Right cardiac atrium (tissue), 5 donors: ENCODE measurements at regions not wholly inside any gene's neighbourhood (a gene's known extent, or its start where the extent isn't known, plus 50 kb on each side); places are given as distances from the start of the nearest gene placed in this dataset.
"Not testable (repeated sequence)": the region's sequence is repeated elsewhere in the genome, so short reads cannot be mapped to it uniquely, and the experiment has no call there.

ENCODE experiments used
- ATAC-seq, 2 donors: fragments of 200-7000 bp; cut with Tn5 transposase; one replicate each; pipeline versions ENCODE4 v1.8.0 to v1.9.1; 2020; ENCODE audit warnings: moderate library complexity in 2 of 2, mild to moderate bottlenecking in 1 of 2
- DNase-seq, 3 donors: peaks; one replicate each; pipeline ENCODE4 v3.0.0-alpha.2; 2020
- H3K27ac ChIP-seq: one replicate; pipeline ENCODE4 v1.5.1; 2013; ENCODE audit warnings: mild to moderate bottlenecking, low read length, control low read depth, moderate library complexity
- H3K27me3 ChIP-seq: one replicate; pipeline ENCODE4 v1.6.1; 2013; ENCODE audit not compliant: control insufficient read depth, insufficient read depth
- H3K4me1 ChIP-seq: one replicate; pipeline ENCODE4 v1.6.1; 2013; ENCODE audit warnings: low read length; ENCODE audit not compliant: control insufficient read depth, insufficient read depth
- H3K4me3 ChIP-seq: one replicate; pipeline ENCODE4 v1.5.1; 2013; ENCODE audit warnings: low read length, control low read depth
- H3K9me3 ChIP-seq: one replicate; pipeline ENCODE4 v1.6.1; 2013; ENCODE audit warnings: low read length; ENCODE audit not compliant: control insufficient read depth
- WGBS: extraction: QIAGEN DNeasy Blood & Tissue Kit; methylation state at CpG from one replicate; pipeline ENCODE4 v1.1.7; 2013; 5-methylcytosine and 5-hydroxymethylcytosine counted together
- intact Hi-C, 4 donors: fragments of 100-400 bp; cut with DNase I; formaldehyde crosslinking; loops; one replicate each; pipeline versions ENCODE4 v1.11.0 to v1.14.0; 2022 to 2023
- donor health status: healthy with polysubstance abuse.
- donor health status: DM: no; HTN: yes; CAD: no.
- donor health status: DM: no; HTN: no; CAD: no.
- donor health status: DM: no; HTN: yes; CAD: no; lungs with severe emphysema.
- donor health status: DM: yes; HTN: yes; CAD: no.

- no peaks in the 10 kb centered on the region for H3K27me3 ChIP-seq
- no peaks in the 10 kb centered on the region for H3K9me3 ChIP-seq
- ATAC-seq (no peak), DNase-seq (no peak)
- 76% methylated on average over 11 of the region's 11 CpGs for WGBS
- no peak overlapping the region for H3K4me3 ChIP-seq
- H3K27ac ChIP-seq: no peak overlapping the region
- intact Hi-C loops: no loop called here
- H3K4me1 ChIP-seq: peaks cover 4% of the 10 kb centered on the region
Measured at GRCh38 chr1:212513586-212513985, 80.9 kb downstream of the NENF start.

DNA sequence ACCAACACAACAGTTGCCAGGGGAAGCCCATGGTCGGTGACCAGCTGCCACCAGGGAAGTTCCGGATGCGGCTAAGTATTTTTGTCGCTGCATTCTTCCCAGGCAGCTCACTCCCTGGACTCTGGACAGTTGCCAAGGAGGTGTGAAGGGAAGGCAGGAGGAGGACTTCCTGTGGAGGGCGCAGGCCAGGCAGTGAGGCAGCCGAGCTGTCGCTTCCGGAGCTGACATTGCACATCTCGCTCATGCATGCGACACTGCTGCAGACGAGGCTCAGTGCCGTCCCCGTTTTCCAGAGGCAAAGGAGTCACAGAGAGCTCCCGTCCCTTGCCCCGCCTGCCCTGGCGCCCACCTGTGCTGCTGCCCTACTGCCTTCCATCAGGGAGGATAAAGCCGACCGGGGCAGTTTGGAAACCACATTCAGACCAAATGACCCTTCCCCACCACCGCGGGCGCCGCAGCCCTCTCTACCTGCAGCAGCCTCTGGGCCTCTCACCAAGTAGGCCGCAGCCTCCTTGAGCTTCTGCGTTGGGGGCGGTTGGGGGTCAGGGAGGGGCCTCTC lies 81.4 kb downstream of the NENF start:
- peaks cover 4% of the 10 kb centered on the region for H3K4me1 ChIP-seq
- H3K4me3 ChIP-seq: peak overlapping the region; percentile 13
- no peak overlapping the region for H3K27ac ChIP-seq
- H3K27me3 ChIP-seq: no peaks in the 10 kb centered on the region
- 11% methylated on average over 25 of the region's 25 CpGs for WGBS
- intact Hi-C loops: no loop called here
- ATAC-seq (peak; percentile 33 to 40), DNase-seq (peak; percentile 48 to 69 (median 62))
- no peaks in the 10 kb centered on the region for H3K9me3 ChIP-seq

- intact Hi-C loops: no loop called here
- H3K4me3 ChIP-seq: peak overlapping the region; percentile 13
- DNase-seq: peak in 2 of 3 donors; percentile 45 to 47
- peak; percentile 30 to 46 for ATAC-seq
- H3K27ac ChIP-seq: no peak overlapping the region
- 13% methylated on average over 36 of the region's 36 CpGs for WGBS
- no peaks in the 10 kb centered on the region for H3K27me3 ChIP-seq
- H3K9me3 ChIP-seq: no peaks in the 10 kb centered on the region
- H3K4me1 ChIP-seq: peaks cover 4% of the 10 kb centered on the region
Measured at GRCh38 chr1:212514782-212515181, 82.1 kb downstream of the NENF start.

DNA sequence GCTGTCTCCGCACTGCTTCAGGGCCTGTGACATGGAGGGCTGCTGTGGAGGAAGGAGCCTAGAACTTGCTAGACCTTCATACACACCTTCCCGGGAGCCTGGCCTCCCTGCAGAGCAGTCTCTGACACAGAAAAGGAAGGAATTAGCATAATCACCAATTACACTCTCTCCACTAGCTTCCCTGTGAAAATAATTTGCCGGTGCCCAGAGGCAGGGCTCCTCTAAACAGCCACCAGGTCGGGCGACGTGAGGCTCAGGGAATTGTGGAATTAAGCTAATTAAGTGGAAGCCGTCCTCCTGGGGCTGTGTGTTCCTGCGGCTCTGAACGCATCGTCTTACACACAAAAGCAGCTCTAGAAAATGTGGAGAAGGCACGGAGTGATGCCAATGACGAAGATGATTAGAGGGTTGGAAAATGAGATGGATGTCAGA lies 82.6 kb downstream of the NENF start:
- H3K4me3 ChIP-seq: no peak overlapping the region
- intact Hi-C loops: no loop called here
- no peak for DNase-seq
- H3K4me1 ChIP-seq: peaks cover 4% of the 10 kb centered on the region
- H3K27ac ChIP-seq: no peak overlapping the region
- whole genome bisulfite sequencing: 73% methylated on average over 12 of the region's 12 CpGs
- no peaks in the 10 kb centered on the region for H3K27me3 ChIP-seq
- no peaks in the 10 kb centered on the region for H3K9me3 ChIP-seq
- no peak for ATAC-seq

GRCh38 chr1:212516012-212516411 lies 83.3 kb downstream of the NENF start:
- H3K4me3 ChIP-seq, H3K27me3 ChIP-seq, ATAC-seq, H3K27ac ChIP-seq, H3K4me1 ChIP-seq, intact Hi-C loops, H3K9me3 ChIP-seq, DNase-seq: not testable (repeated sequence)
- 95% methylated on average over 4 of the region's 4 CpGs for WGBS

GRCh38 chr1:212518188-212519054 lies 85.7 kb downstream of the NENF start:
- no peaks in the 10 kb centered on the region for H3K9me3 ChIP-seq
- no peaks in the 10 kb centered on the region for H3K27me3 ChIP-seq
- WGBS: 35% methylated on average over 14 of the region's 14 CpGs
- peak overlapping the region; percentile 37 for H3K27ac ChIP-seq
- intact Hi-C loops: no loop called here
- ATAC-seq (peak; percentile 90), DNase-seq (peak; percentile 83 to 86 (median 86))
- H3K4me3 ChIP-seq: no peak overlapping the region
- peaks cover 4% of the 10 kb centered on the region for H3K4me1 ChIP-seq

DNA sequence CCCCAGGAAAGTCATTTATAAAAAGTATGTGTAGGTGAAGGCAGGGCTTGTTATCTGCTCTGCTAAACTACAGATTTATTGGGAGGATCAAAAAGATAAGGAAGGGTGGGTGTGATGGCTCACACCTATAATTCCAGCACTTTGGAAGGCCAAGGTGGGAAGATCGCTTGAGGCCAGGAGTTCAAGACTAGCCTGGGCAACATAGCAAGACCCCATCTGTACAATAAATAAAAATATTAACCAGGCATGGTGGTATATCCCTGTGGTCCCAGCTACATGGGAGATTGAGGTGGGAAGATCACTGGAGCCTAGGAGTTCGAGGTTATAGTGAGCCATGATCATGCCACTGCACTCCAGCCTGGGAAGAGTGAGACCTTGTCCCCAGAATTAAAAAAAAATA lies 86.4 kb downstream of the NENF start:
- WGBS: 97% methylated on average over 2 of the region's 2 CpGs
- H3K4me1 ChIP-seq: peaks cover under 1% of the 10 kb centered on the region
- peak overlapping the region; percentile 37 for H3K27ac ChIP-seq
- H3K27me3 ChIP-seq: no peaks in the 10 kb centered on the region
- H3K9me3 ChIP-seq: no peaks in the 10 kb centered on the region
- DNase-seq (no peak), ATAC-seq (no peak)
- H3K4me3 ChIP-seq: no peak overlapping the region
- intact Hi-C loops: no loop called here

GRCh38 chr1:212520299-212520698 lies 87.6 kb downstream of the NENF start:
- H3K9me3 ChIP-seq: no peaks in the 10 kb centered on the region
- no peak overlapping the region for H3K4me3 ChIP-seq
- no peaks in the 10 kb centered on the region for H3K27me3 ChIP-seq
- DNase-seq (no peak), ATAC-seq (no peak)
- intact Hi-C loops: no loop called here
- no peak overlapping the region for H3K27ac ChIP-seq
- no peaks in the 10 kb centered on the region for H3K4me1 ChIP-seq

DNA sequence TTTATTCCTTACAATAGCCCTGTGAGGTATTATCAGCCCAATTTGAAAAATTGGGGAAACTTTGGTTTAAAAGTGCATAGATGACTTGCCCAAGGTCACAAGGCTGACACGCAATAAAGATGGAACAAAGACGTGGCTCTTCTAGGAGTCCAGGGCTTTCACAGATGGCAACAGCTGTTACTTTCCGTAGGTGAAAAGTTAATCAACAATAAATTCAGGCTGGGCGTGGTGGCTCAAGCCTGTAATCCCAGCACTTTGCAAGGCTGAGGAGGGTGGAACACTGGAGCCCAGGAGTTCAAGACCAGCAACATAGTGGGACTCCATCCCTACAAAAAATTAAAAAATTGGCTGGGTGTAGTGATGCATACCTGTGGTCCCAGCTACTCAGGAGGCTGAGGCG lies 87.8 kb upstream of the ATF3 start:
- Histone ChIP-seq H3K27me3 (no peaks in the 10 kb centered on the region), H3K27ac (no peak overlapping the region), H3K4me3 (no peak overlapping the region), H3K9me3 (no peaks in the 10 kb centered on the region), H3K4me1 (no peaks in the 10 kb centered on the region)
- intact Hi-C loops: no loop called here
- DNase-seq (no peak), ATAC-seq (no peak)
- 84% methylated on average over 5 of the region's 5 CpGs for WGBS

GRCh38 chr1:212525479-212526110 lies 83.0 kb upstream of the ATF3 start:
- no peak overlapping the region for H3K4me3 ChIP-seq
- ATAC-seq (peak; percentile 86 to 87), DNase-seq (no peak)
- no peaks in the 10 kb centered on the region for H3K4me1 ChIP-seq
- 65% methylated on average over 7 of the region's 7 CpGs for WGBS
- intact Hi-C loops: no loop called here
- no peaks in the 10 kb centered on the region for H3K27me3 ChIP-seq
- H3K27ac ChIP-seq: peak overlapping the region; percentile 79
- H3K9me3 ChIP-seq: no peaks in the 10 kb centered on the region

DNA sequence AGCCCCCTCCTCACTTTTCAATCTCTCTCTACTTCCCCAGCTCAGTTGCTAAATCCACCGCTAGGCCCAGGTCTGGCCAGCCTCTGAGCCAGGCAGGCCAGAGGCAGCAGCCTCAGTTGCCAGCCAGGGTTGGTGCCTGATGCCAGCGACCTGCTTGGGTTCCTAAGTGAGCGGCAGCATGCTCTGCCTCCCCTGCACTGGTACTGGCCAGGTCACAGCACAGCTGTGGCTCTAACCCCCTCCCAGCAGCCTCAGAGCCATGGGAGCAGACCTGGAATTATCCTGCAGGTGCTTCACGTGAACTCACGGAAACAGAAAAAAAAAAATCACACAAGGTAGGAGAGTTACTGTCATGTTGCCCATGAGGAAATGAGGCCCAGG lies 82.5 kb upstream of the ATF3 start:
- no peak overlapping the region for H3K4me3 ChIP-seq
- WGBS: 90% methylated on average over 5 of the region's 5 CpGs
- intact Hi-C loops: no loop called here
- no peaks in the 10 kb centered on the region for H3K4me1 ChIP-seq
- no peaks in the 10 kb centered on the region for H3K9me3 ChIP-seq
- no peaks in the 10 kb centered on the region for H3K27me3 ChIP-seq
- DNase-seq: no peak
- H3K27ac ChIP-seq: peak overlapping the region; percentile 79
- ATAC-seq: peak in 1 of 2 donors; percentile 23
